ENCODE measurements at regions not wholly inside any gene's neighbourhood (a gene's known extent, or its start where the extent isn't known, plus 50 kb on each side); places are given as distances from the start of the nearest gene placed in this dataset.

GRCh38 chr11:15555161-15555560 lies 440.4 kb downstream of the INSC start:
- in situ Hi-C loops (cut with MboI; ENCODE audit: low pct_ligation_motif_present in 1 of 4, low pct_unique_long_range_greater_than_20kb in 1 of 4, low sequenced_read_pairs in 3 of 4) (no loop called here), intact Hi-C loops (cut with DNase I; ENCODE audit: low total_unique reads) (no loop called here)
- WGBS, 2 donors (ENCODE audit: low coverage in 1 of 2), result 53 to 75% methylated on average over 1 of the region's 1 CpG
- Histone ChIP-seq H3K27me3 (no peaks in the 10 kb centered on the region), H3K9me3 (no peaks in the 10 kb centered on the region), H3K36me3 (no peaks in the 10 kb centered on the region), H3K4me1 (no peaks in the 10 kb centered on the region), H3K4me3 (no peak overlapping the region), H3K27ac (no peak overlapping the region)
- no peak for DNase-seq
- no peak for TF ChIP-seq POLR2A (IDR thresholded peaks at IDR 0.05)
- no peak for TF ChIP-seq EP300 (IDR thresholded peaks at IDR 0.05; ENCODE audit: low read depth)
- no peak for TF ChIP-seq CTCF (IDR thresholded peaks at IDR 0.05)
- TF ChIP-seq POLR2AphosphoS5 (IDR thresholded peaks at IDR 0.05), result no peak

- no peak for DNase-seq
- H3K27me3 ChIP-seq, result no peaks in the 10 kb centered on the region
- H3K27ac ChIP-seq, result no peak overlapping the region
- no peak overlapping the region for H3K4me3 ChIP-seq
- WGBS, 2 donors (ENCODE audit: low coverage in 1 of 2), result 72 to 78% methylated on average over 1 to 2 of the region's 2 CpGs
- no peaks in the 10 kb centered on the region for H3K4me1 ChIP-seq
- TF ChIP-seq POLR2A (IDR thresholded peaks at IDR 0.05) (no peak), EP300 (IDR thresholded peaks at IDR 0.05; ENCODE audit: low read depth) (no peak), CTCF (IDR thresholded peaks at IDR 0.05) (no peak), POLR2AphosphoS5 (IDR thresholded peaks at IDR 0.05) (no peak)
- intact Hi-C loops (cut with DNase I; ENCODE audit: low total_unique reads) (no loop called here), in situ Hi-C loops (cut with MboI; ENCODE audit: low pct_ligation_motif_present in 1 of 4, low pct_unique_long_range_greater_than_20kb in 1 of 4, low sequenced_read_pairs in 3 of 4) (no loop called here)
- no peaks in the 10 kb centered on the region for H3K36me3 ChIP-seq
- H3K9me3 ChIP-seq, result no peaks in the 10 kb centered on the region
These were observed 442.9 kb downstream of the INSC start for GRCh38 chr11:15557457-15558230.

- in situ Hi-C loops (cut with MboI; ENCODE audit: low pct_ligation_motif_present in 1 of 4, low pct_unique_long_range_greater_than_20kb in 1 of 4, low sequenced_read_pairs in 3 of 4) (no loop called here), intact Hi-C loops (cut with DNase I; ENCODE audit: low total_unique reads) (no loop called here)
- 61 to 66% methylated on average over 2 of the region's 2 CpGs for WGBS, 2 donors (ENCODE audit: low coverage in 1 of 2)
These were observed 443.9 kb downstream of the INSC start for GRCh38 chr11:15558513-15559181.

More at GRCh38 chr11:15558513-15559181, 443.9 kb downstream of the INSC start:
- TF ChIP-seq POLR2AphosphoS5 (IDR thresholded peaks at IDR 0.05) (no peak), CTCF (IDR thresholded peaks at IDR 0.05) (no peak), POLR2A (IDR thresholded peaks at IDR 0.05) (no peak), EP300 (IDR thresholded peaks at IDR 0.05; ENCODE audit: low read depth) (no peak)
- no peak for DNase-seq
- Histone ChIP-seq H3K27ac (no peak overlapping the region), H3K4me3 (no peak overlapping the region), H3K27me3 (no peaks in the 10 kb centered on the region), H3K9me3 (no peaks in the 10 kb centered on the region), H3K4me1 (no peaks in the 10 kb centered on the region), H3K36me3 (no peaks in the 10 kb centered on the region)
